HCT116 (cell line): ENCODE measurements at regions not wholly inside any gene's neighbourhood (a gene's known extent, or its start where the extent isn't known, plus 50 kb on each side); places are given as distances from the start of the nearest gene placed in this dataset.

Experiments
- ATAC-seq: fragments of 200-7000 bp; cut with Tn5 transposase; 2 replicates; pipeline ENCODE4 v1.9.1; 2020; ENCODE audit warnings: mild to moderate bottlenecking, moderate library complexity
- BruUV-seq: library from RNA; stranded (reverse); fragments of 400-500 nt; replicated peaks from 2 replicates; lab custom pipeline; 2021; lab: Mats Ljungman, UMichigan
- CTCF ChIA-PET: fragments of 300-600 bp; sonication (Branson Sonifier 250); formaldehyde crosslinking; loops from one replicate; lab custom pipeline; 2021; ENCODE audit warnings: antibody characterized with exemption; lab: Charles Lee
- POLR2A ChIA-PET: fragments of 300-600, 350-600 bp; sonication (Branson Sonifier 250); formaldehyde crosslinking; loops from one replicate; lab custom pipeline; 2021; ENCODE audit warnings: antibody characterized with exemption; lab: Charles Lee
- RAD21 ChIA-PET, 2 experiments: fragments of 300-600 bp; sonication (Branson Sonifier 250); formaldehyde crosslinking; loops; one replicate each; lab custom pipeline; 2023; ENCODE audit warnings: low total read pairs in 2 of 2; ENCODE audit not compliant: uncharacterized antibody in 2 of 2, unreplicated experiment in 2 of 2, low non-redundant PET in 1 of 2; lab: Charles Lee
- DNase-seq: peaks from one replicate; pipeline ENCODE4 v3.0.0-alpha.2; 2010; ENCODE audit warnings: low read depth, low spot score
- H2AFZ ChIP-seq: fragments of 200-600 bp; shearing (Covaris generic), sonication (generic); 2 replicates; pipeline ENCODE4 v1.6.1; 2017; ENCODE audit warnings: low read depth, mixed run types, mixed read lengths, antibody characterized with exemption, low read length; ENCODE audit not compliant: poor library complexity, severe bottlenecking
- H3K27ac ChIP-seq: 2 replicates; pipeline ENCODE4 v1.5.1; 2012; ENCODE audit warnings: low read depth, low read length
- H3K27me3 ChIP-seq: fragments of 200-600 bp; sonication (generic); 2 replicates; pipeline ENCODE4 v1.6.1; 2016; ENCODE audit warnings: mixed run types, low read length, mixed read lengths; ENCODE audit not compliant: insufficient read depth
- H3K36me3 ChIP-seq, 2 experiments: fragments of 200-500 bp in 1 of 2; fragments of 200-600 bp in 1 of 2; sonication (Bioruptor generic) in 1 of 2; sonication (generic) in 1 of 2; 2 replicates each; pipeline versions ENCODE4 v1.5.1 to v1.6.1; 2014 to 2016; ENCODE audit warnings: low read length in 2 of 2, inconsistent platforms in 1 of 2, mixed read lengths in 1 of 2, mixed run types in 1 of 2; ENCODE audit not compliant: insufficient read depth in 2 of 2, control insufficient read depth in 1 of 2
- H3K4me1 ChIP-seq, 2 experiments: fragments of 200-600 bp in 1 of 2; sonication (generic) in 1 of 2; 2 replicates each; pipeline versions ENCODE4 v1.5.1 to v1.6.1; 2012 to 2017; ENCODE audit warnings: low read length in 2 of 2, inconsistent platforms in 1 of 2, mild to moderate bottlenecking in 1 of 2, mixed read lengths in 1 of 2, mixed run types in 1 of 2, moderate library complexity in 1 of 2; ENCODE audit not compliant: insufficient read depth in 2 of 2, control insufficient read depth in 1 of 2
- H3K4me2 ChIP-seq: fragments of 200-600 bp; sonication (generic); 2 replicates; pipeline ENCODE4 v1.6.1; 2017; ENCODE audit warnings: mixed run types, low read length, mixed read lengths
- H3K4me3 ChIP-seq, 2 experiments: fragments of 200-600 bp in 1 of 2; sonication (generic) in 1 of 2; replicated peaks in 1 of 2; 2 replicates each; pipeline ENCODE4 v1.5.1; 2011 to 2016; ENCODE audit warnings: low read length in 2 of 2, control low read depth in 1 of 2, low read depth in 1 of 2, mild to moderate bottlenecking in 1 of 2, mixed read lengths in 1 of 2, mixed run types in 1 of 2
- H3K79me2 ChIP-seq: fragments of 200-600 bp; sonication (generic); 2 replicates; pipeline ENCODE4 v1.6.1; 2017; ENCODE audit warnings: mild to moderate bottlenecking, mixed run types, low read length, moderate library complexity, mixed read lengths; ENCODE audit not compliant: insufficient read depth
- H3K9ac ChIP-seq: fragments of 200-600 bp; sonication (generic); 2 replicates; pipeline ENCODE4 v1.6.1; 2016; ENCODE audit warnings: low read length, mixed read lengths
- H3K9me2 ChIP-seq: fragments of 200-600 bp; sonication (generic), shearing (Covaris generic); 2 replicates; pipeline ENCODE4 v1.6.1; 2017; ENCODE audit warnings: mixed run types, mild to moderate bottlenecking, moderate library complexity; ENCODE audit not compliant: insufficient read depth
- H3K9me3 ChIP-seq, 2 experiments: fragments of 200-500 bp in 1 of 2; fragments of 200-600 bp in 1 of 2; sonication (Bioruptor generic) in 1 of 2; sonication (generic) in 1 of 2; 2 replicates each; pipeline ENCODE4 v1.6.1; 2014 to 2017; ENCODE audit warnings: low read length in 2 of 2, mixed read lengths in 2 of 2, inconsistent platforms in 1 of 2, low read depth in 1 of 2, mild to moderate bottlenecking in 1 of 2, mixed run types in 1 of 2, moderate library complexity in 1 of 2; ENCODE audit not compliant: control insufficient read depth in 1 of 2, insufficient read depth in 1 of 2
- H4K20me1 ChIP-seq: fragments of 200-600 bp; sonication (generic), shearing (Covaris generic); 2 replicates; pipeline ENCODE4 v1.6.1; 2017; ENCODE audit warnings: mixed run types, mild to moderate bottlenecking, moderate library complexity; ENCODE audit not compliant: insufficient read depth
- ATF3 ChIP-seq: IDR thresholded peaks from 2 replicates; pipeline ENCODE4 v1.6.1; 2012
- EGR1 ChIP-seq: IDR thresholded peaks from 2 replicates; pipeline ENCODE4 v1.6.1; 2012; ENCODE audit warnings: low read depth
- ELF1 ChIP-seq: IDR thresholded peaks from 2 replicates; pipeline ENCODE4 v1.6.1; 2012; ENCODE audit warnings: low read depth, borderline replicate concordance
- EZH2 ChIP-seq: fragments of 200-600 bp; sonication (generic); IDR thresholded peaks from 2 replicates; pipeline ENCODE4 v1.6.1; 2017; ENCODE audit warnings: antibody characterized with exemption, mixed run types
- EZH2phosphoT487 ChIP-seq: fragments of 200-600 bp; IDR thresholded peaks from 2 replicates; pipeline ENCODE4 v1.6.1; 2018; ENCODE audit warnings: antibody characterized with exemption, borderline replicate concordance
- JUND ChIP-seq: IDR thresholded peaks from 2 replicates; pipeline ENCODE4 v1.6.1; 2012
- POLR2AphosphoS5 ChIP-seq: IDR thresholded peaks from 2 replicates; pipeline ENCODE4 v1.6.1; 2011; ENCODE audit warnings: mild to moderate bottlenecking, low read depth, low read length, moderate library complexity
- RAD21 ChIP-seq: IDR thresholded peaks from 2 replicates; pipeline ENCODE4 v1.6.1; 2012; ENCODE audit warnings: low read depth, mild to moderate bottlenecking
- SIN3A ChIP-seq: IDR thresholded peaks from 2 replicates; pipeline ENCODE4 v1.6.1; 2012; ENCODE audit warnings: low read depth
- TCF7L2 ChIP-seq: IDR thresholded peaks from 2 replicates; pipeline ENCODE4 v1.7.0; 2011; ENCODE audit warnings: borderline replicate concordance, inconsistent platforms; ENCODE audit not compliant: insufficient read depth, insufficient read length; ENCODE audit errors: extremely low read depth
- ZNF274 ChIP-seq: fragments of 200-500 bp; sonication (Bioruptor generic); IDR thresholded peaks from 2 replicates; pipeline ENCODE4 v1.6.1; 2014; ENCODE audit warnings: mild to moderate bottlenecking, low read depth, low read length, inconsistent platforms
- intact Hi-C: fragments of 100-400 bp; cut with micrococcal nuclease; formaldehyde crosslinking; loops from 2 replicates; pipeline ENCODE4 v1.10.0; 2022
- TF ChIP-seq, protein P1 (sequence below): IDR thresholded peaks from 2 replicates; pipeline ENCODE4 v1.6.1; 2012; ENCODE audit warnings: low read depth
- TF ChIP-seq, protein P2 (sequence below): IDR thresholded peaks from 2 replicates; pipeline ENCODE4 v1.6.1; 2011; ENCODE audit warnings: mild to moderate bottlenecking, low read length, moderate library complexity; ENCODE audit not compliant: insufficient replicate concordance; ENCODE audit errors: extremely low read depth
- TF ChIP-seq, protein P3 (sequence below): IDR thresholded peaks from 2 replicates; pipeline ENCODE4 v1.6.1; 2012

- ChIA-PET POLR2A (no interaction called here), CTCF (no interaction called here), RAD21 (no interaction called here)
- DNase-seq (no peak), ATAC-seq (no peak)
- Histone ChIP-seq H3K4me2 (no peak overlapping the region), H3K9ac (no peak overlapping the region), H3K9me3 (no peaks in the 10 kb centered on the region), H3K27ac (no peak overlapping the region), H3K27me3 (no peaks in the 10 kb centered on the region), H3K36me3 (no peaks in the 10 kb centered on the region), H3K79me2 (no peaks in the 10 kb centered on the region), H3K9me2 (no peaks in the 10 kb centered on the region), H2AFZ (no peak overlapping the region), H4K20me1 (no peaks in the 10 kb centered on the region), H3K4me1 (peaks cover 0 to 5% of the 10 kb centered on the region in 2 experiments; a peak in 2 of 4 replicates), H3K4me3 (no peak overlapping the region)
- BruUV-seq = no TSS peak
- no peak for TF ChIP-seq ATF3
- intact Hi-C loops = no loop called here
Observed at GRCh38 chr6:119658917-119659316, 309.4 kb upstream of the MAN1A1 start.

GRCh38 chr6:119655124-119655523 is 305.6 kb upstream of the MAN1A1 start:
- ChIA-PET POLR2A (no interaction called here), RAD21 (no interaction called here), CTCF (no interaction called here)
- Histone ChIP-seq H3K4me3 (no peak overlapping the region), H3K4me2 (no peak overlapping the region), H4K20me1 (no peaks in the 10 kb centered on the region), H3K27me3 (no peaks in the 10 kb centered on the region), H3K9ac (no peak overlapping the region), H3K9me3 (no peaks in the 10 kb centered on the region), H3K36me3 (no peaks in the 10 kb centered on the region), H2AFZ (no peak overlapping the region), H3K79me2 (no peaks in the 10 kb centered on the region), H3K9me2 (no peaks in the 10 kb centered on the region), H3K27ac (no peak overlapping the region), H3K4me1 (no peaks in the 10 kb centered on the region)
- no peak for TF ChIP-seq POLR2AphosphoS5
- TF ChIP-seq, protein P1, sequence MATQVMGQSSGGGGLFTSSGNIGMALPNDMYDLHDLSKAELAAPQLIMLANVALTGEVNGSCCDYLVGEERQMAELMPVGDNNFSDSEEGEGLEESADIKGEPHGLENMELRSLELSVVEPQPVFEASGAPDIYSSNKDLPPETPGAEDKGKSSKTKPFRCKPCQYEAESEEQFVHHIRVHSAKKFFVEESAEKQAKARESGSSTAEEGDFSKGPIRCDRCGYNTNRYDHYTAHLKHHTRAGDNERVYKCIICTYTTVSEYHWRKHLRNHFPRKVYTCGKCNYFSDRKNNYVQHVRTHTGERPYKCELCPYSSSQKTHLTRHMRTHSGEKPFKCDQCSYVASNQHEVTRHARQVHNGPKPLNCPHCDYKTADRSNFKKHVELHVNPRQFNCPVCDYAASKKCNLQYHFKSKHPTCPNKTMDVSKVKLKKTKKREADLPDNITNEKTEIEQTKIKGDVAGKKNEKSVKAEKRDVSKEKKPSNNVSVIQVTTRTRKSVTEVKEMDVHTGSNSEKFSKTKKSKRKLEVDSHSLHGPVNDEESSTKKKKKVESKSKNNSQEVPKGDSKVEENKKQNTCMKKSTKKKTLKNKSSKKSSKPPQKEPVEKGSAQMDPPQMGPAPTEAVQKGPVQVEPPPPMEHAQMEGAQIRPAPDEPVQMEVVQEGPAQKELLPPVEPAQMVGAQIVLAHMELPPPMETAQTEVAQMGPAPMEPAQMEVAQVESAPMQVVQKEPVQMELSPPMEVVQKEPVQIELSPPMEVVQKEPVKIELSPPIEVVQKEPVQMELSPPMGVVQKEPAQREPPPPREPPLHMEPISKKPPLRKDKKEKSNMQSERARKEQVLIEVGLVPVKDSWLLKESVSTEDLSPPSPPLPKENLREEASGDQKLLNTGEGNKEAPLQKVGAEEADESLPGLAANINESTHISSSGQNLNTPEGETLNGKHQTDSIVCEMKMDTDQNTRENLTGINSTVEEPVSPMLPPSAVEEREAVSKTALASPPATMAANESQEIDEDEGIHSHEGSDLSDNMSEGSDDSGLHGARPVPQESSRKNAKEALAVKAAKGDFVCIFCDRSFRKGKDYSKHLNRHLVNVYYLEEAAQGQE = no peak
- no peak for TF ChIP-seq EZH2phosphoT487
- no peak for TF ChIP-seq RAD21
- no peak for TF ChIP-seq SIN3A
- no peak for TF ChIP-seq ATF3
- TF ChIP-seq EZH2 = no peak
- TF ChIP-seq EGR1 = no peak
- TF ChIP-seq, protein P2, sequence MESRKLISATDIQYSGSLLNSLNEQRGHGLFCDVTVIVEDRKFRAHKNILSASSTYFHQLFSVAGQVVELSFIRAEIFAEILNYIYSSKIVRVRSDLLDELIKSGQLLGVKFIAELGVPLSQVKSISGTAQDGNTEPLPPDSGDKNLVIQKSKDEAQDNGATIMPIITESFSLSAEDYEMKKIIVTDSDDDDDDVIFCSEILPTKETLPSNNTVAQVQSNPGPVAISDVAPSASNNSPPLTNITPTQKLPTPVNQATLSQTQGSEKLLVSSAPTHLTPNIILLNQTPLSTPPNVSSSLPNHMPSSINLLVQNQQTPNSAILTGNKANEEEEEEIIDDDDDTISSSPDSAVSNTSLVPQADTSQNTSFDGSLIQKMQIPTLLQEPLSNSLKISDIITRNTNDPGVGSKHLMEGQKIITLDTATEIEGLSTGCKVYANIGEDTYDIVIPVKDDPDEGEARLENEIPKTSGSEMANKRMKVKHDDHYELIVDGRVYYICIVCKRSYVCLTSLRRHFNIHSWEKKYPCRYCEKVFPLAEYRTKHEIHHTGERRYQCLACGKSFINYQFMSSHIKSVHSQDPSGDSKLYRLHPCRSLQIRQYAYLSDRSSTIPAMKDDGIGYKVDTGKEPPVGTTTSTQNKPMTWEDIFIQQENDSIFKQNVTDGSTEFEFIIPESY = no peak
- TF ChIP-seq, protein P3, sequence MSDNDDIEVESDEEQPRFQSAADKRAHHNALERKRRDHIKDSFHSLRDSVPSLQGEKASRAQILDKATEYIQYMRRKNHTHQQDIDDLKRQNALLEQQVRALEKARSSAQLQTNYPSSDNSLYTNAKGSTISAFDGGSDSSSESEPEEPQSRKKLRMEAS = no peak
- TF ChIP-seq JUND = no peak
- TF ChIP-seq ELF1 = no peak
- TF ChIP-seq ZNF274 = no peak
- no peak for TF ChIP-seq TCF7L2
- DNase-seq = no peak
- intact Hi-C loops = no loop called here
- no peak for ATAC-seq
- no TSS peak for BruUV-seq
